Mesenteric fat pad (tissue), 1 donor: ENCODE measurements at regions not wholly inside any gene's neighbourhood (a gene's known extent, or its start where the extent isn't known, plus 50 kb on each side); places are given as distances from the start of the nearest gene placed in this dataset.

Experiments
- DNase-seq: peaks from one replicate; pipeline ENCODE4 v3.0.0-alpha.2; 2020; ENCODE audit warnings: low spot score
- donor health status: DM: yes; HTN: yes; CAD: no.

- no peak for DNase-seq
Observed at GRCh38 chr20:22910287-22910852, 124.7 kb upstream of the SSTR4 start.

- no peak for DNase-seq
Observed at GRCh38 chr20:22914291-22914690, 120.8 kb upstream of the SSTR4 start.

- DNase-seq: no peak
Observed at GRCh38 chr20:22915512-22915911, 119.6 kb upstream of the SSTR4 start.

GRCh38 chr20:22916021-22916842, 118.9 kb upstream of the SSTR4 start:
- DNase-seq: no peak

- DNase-seq: no peak
Observed at GRCh38 chr20:22918286-22918983, 116.7 kb upstream of the SSTR4 start.

- no peak for DNase-seq
Observed at GRCh38 chr20:22920898-22921297, 114.2 kb upstream of the SSTR4 start.

- DNase-seq: no peak
Observed at GRCh38 chr20:22921595-22922421, 113.3 kb upstream of the SSTR4 start.

- DNase-seq: no peak
Observed at GRCh38 chr20:22922987-22923386, 112.1 kb upstream of the SSTR4 start.

GRCh38 chr20:22924046-22924737, 110.9 kb upstream of the SSTR4 start:
- DNase-seq: no peak

GRCh38 chr20:22924949-22925612, 110.0 kb upstream of the SSTR4 start:
- DNase-seq: no peak

GRCh38 chr20:22925613-22925983, 109.5 kb upstream of the SSTR4 start:
- no peak for DNase-seq

- DNase-seq: no peak
Observed at GRCh38 chr20:22927537-22927936, 107.6 kb upstream of the SSTR4 start.

- no peak for DNase-seq
Observed at GRCh38 chr20:22928679-22929078, 106.4 kb upstream of the SSTR4 start.

GRCh38 chr20:22929661-22930060, 105.5 kb upstream of the SSTR4 start:
- no peak for DNase-seq

- DNase-seq: no peak
Observed at GRCh38 chr20:22931653-22932608, 103.2 kb upstream of the SSTR4 start.

- DNase-seq: no peak
Observed at GRCh38 chr20:22939181-22939580, 95.9 kb upstream of the SSTR4 start.

GRCh38 chr20:22940350-22940749, 94.8 kb upstream of the SSTR4 start:
- DNase-seq: no peak

- DNase-seq: no peak
Observed at GRCh38 chr20:22941550-22941949, 93.6 kb upstream of the SSTR4 start.

- DNase-seq: no peak
Observed at GRCh38 chr20:22942742-22943141, 92.4 kb upstream of the SSTR4 start.
